Endodermal cell (in vitro differentiated cells): ENCODE measurements at regions not wholly inside any gene's neighbourhood (a gene's known extent, or its start where the extent isn't known, plus 50 kb on each side); places are given as distances from the start of the nearest gene placed in this dataset.

Experiments used
- DNase-seq: peaks from one replicate; pipeline ENCODE4 v3.0.0-alpha.2; 2017
- H3K27ac ChIP-seq: 2 replicates; pipeline ENCODE4 v1.5.1; 2013; ENCODE audit warnings: mild to moderate bottlenecking, low read depth, low read length, moderate library complexity
- H3K27me3 ChIP-seq: 2 replicates; pipeline ENCODE4 v1.6.1; 2013; ENCODE audit warnings: mild to moderate bottlenecking, low read length, moderate library complexity; ENCODE audit not compliant: insufficient read depth, control insufficient read depth, poor library complexity, severe bottlenecking
- H3K36me3 ChIP-seq: 2 replicates; pipeline ENCODE4 v1.7.0; 2013; ENCODE audit warnings: mild to moderate bottlenecking, low read length, moderate library complexity; ENCODE audit not compliant: control insufficient read depth, insufficient read depth
- H3K4me1 ChIP-seq: one replicate; pipeline ENCODE4 v1.7.0; 2013; ENCODE audit warnings: low read length; ENCODE audit not compliant: control insufficient read depth, insufficient read depth
- H3K4me3 ChIP-seq: 2 replicates; pipeline ENCODE4 v1.5.1; 2013; ENCODE audit warnings: mild to moderate bottlenecking, low read length, moderate library complexity
- H3K9ac ChIP-seq: 2 replicates; pipeline ENCODE4 v1.6.1; 2013; ENCODE audit warnings: mild to moderate bottlenecking, low read length, moderate library complexity; ENCODE audit not compliant: poor library complexity, severe bottlenecking; ENCODE audit errors: extremely low read depth
- H3K9me3 ChIP-seq: 2 replicates; pipeline ENCODE4 v1.6.1; 2013; ENCODE audit warnings: mild to moderate bottlenecking, low read length, moderate library complexity; ENCODE audit not compliant: control insufficient read depth
- H3K27ac Mint-ChIP-seq: 2 replicates; pipeline ENCODE4 v1.8.0; 2020; ENCODE audit warnings: mixed read lengths
- H3K27me3 Mint-ChIP-seq: 2 replicates; pipeline ENCODE4 v1.8.0; 2021; ENCODE audit warnings: mild to moderate bottlenecking, mixed read lengths; ENCODE audit not compliant: insufficient read depth
- H3K36me3 Mint-ChIP-seq: 2 replicates; pipeline ENCODE4 v1.8.0; 2020; ENCODE audit warnings: low read depth, mixed read lengths
- H3K4me1 Mint-ChIP-seq: 2 replicates; pipeline ENCODE4 v1.8.0; 2020; ENCODE audit warnings: mixed read lengths
- H3K4me3 Mint-ChIP-seq: 2 replicates; pipeline ENCODE4 v1.8.0; 2020; ENCODE audit warnings: mild to moderate bottlenecking, moderate library complexity, mixed read lengths
- H3K9me3 Mint-ChIP-seq: 2 replicates; pipeline ENCODE4 v1.8.0; 2020; ENCODE audit warnings: mild to moderate bottlenecking, mixed read lengths
- WGBS, 2 experiments: methylation state at CpG; one replicate each; pipeline versions ENCODE4 v1.1.5 to v1.1.7; 2013; ENCODE audit warnings: missing lambda C conversion rate in 2 of 2, mixed read lengths in 1 of 2; ENCODE audit not compliant: insufficient coverage in 1 of 2, insufficient read length in 1 of 2; 5-methylcytosine and 5-hydroxymethylcytosine counted together
- TF ChIP-seq, protein P1 (sequence below): fragments of 200-600 bp; sonication (generic); conservative IDR thresholded peaks from 2 replicates; pipeline ENCODE4 v1.5.0; 2021; ENCODE audit warnings: antibody characterized with exemption, mild to moderate bottlenecking

DNA sequence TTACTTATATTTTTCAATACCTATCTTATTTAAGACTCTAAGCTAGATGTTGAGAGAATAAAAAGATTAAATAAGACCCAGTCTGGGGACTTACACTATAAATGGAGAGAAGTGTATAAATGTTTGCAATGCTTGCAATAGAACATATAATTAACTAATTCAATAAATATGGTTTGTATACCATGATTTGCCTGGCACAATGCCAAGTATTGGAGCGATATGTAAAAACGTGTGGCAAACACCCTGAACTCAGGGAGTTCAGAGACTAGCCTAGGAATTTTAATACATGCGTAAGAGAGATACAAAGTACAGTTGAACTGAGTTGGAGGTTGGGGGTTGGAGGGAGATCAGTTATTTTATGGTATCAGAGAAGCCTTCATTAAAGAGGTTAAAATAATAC, 251.8 kb upstream of the DDX18 start:
- no peak overlapping the region for H3K4me3 Mint-ChIP-seq
- peaks cover 11% of the 10 kb centered on the region for H3K36me3 Mint-ChIP-seq
- no peaks in the 10 kb centered on the region for H3K4me1 Mint-ChIP-seq
- H3K36me3 ChIP-seq, result no peaks in the 10 kb centered on the region
- H3K9ac ChIP-seq, result no peak overlapping the region
- no peaks in the 10 kb centered on the region for H3K4me1 ChIP-seq
- no peaks in the 10 kb centered on the region for H3K27me3 ChIP-seq
- no peak for DNase-seq
- no peaks in the 10 kb centered on the region for H3K27me3 Mint-ChIP-seq
- no peak overlapping the region for H3K27ac ChIP-seq
- peaks cover 17% of the 10 kb centered on the region for H3K9me3 Mint-ChIP-seq
- no peaks in the 10 kb centered on the region for H3K9me3 ChIP-seq
- TF ChIP-seq, protein P1, sequence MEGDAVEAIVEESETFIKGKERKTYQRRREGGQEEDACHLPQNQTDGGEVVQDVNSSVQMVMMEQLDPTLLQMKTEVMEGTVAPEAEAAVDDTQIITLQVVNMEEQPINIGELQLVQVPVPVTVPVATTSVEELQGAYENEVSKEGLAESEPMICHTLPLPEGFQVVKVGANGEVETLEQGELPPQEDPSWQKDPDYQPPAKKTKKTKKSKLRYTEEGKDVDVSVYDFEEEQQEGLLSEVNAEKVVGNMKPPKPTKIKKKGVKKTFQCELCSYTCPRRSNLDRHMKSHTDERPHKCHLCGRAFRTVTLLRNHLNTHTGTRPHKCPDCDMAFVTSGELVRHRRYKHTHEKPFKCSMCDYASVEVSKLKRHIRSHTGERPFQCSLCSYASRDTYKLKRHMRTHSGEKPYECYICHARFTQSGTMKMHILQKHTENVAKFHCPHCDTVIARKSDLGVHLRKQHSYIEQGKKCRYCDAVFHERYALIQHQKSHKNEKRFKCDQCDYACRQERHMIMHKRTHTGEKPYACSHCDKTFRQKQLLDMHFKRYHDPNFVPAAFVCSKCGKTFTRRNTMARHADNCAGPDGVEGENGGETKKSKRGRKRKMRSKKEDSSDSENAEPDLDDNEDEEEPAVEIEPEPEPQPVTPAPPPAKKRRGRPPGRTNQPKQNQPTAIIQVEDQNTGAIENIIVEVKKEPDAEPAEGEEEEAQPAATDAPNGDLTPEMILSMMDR, result no peak
- H3K27ac Mint-ChIP-seq, result no peak overlapping the region
- WGBS, 2 experiments, result 90% methylated on average over 2 to 3 of the region's 3 CpGs
- no peak overlapping the region for H3K4me3 ChIP-seq

- Mint-ChIP-seq H3K27ac (no peak overlapping the region), H3K9me3 (peaks cover 57% of the 10 kb centered on the region), H3K4me3 (no peak overlapping the region), H3K4me1 (no peaks in the 10 kb centered on the region), H3K27me3 (no peaks in the 10 kb centered on the region), H3K36me3 (peaks cover 52% of the 10 kb centered on the region)
- H3K4me1 ChIP-seq, result no peaks in the 10 kb centered on the region
- peaks cover 23% of the 10 kb centered on the region for H3K9me3 ChIP-seq
- 63 to 100% methylated on average over 1 to 3 of the region's 3 CpGs for WGBS, 2 experiments
- no peak for DNase-seq
- no peaks in the 10 kb centered on the region for H3K27me3 ChIP-seq
- TF ChIP-seq, protein P1, result no peak
- H3K36me3 ChIP-seq, result no peaks in the 10 kb centered on the region
- H3K4me3 ChIP-seq, result no peak overlapping the region
- H3K9ac ChIP-seq, result no peak overlapping the region
- H3K27ac ChIP-seq, result no peak overlapping the region
These were observed 242.7 kb upstream of the DDX18 start for GRCh38 chr2:117571590-117572349.

- H3K4me1 Mint-ChIP-seq, result no peaks in the 10 kb centered on the region
These were observed 227.2 kb upstream of the DDX18 start for GRCh38 chr2:117587310-117587709.

More at GRCh38 chr2:117587310-117587709, 227.2 kb upstream of the DDX18 start:
- Histone ChIP-seq H3K4me3 (no peak overlapping the region), H3K36me3 (no peaks in the 10 kb centered on the region), H3K4me1 (no peaks in the 10 kb centered on the region), H3K9ac (no peak overlapping the region), H3K9me3 (peaks cover 12% of the 10 kb centered on the region), H3K27me3 (no peaks in the 10 kb centered on the region), H3K27ac (no peak overlapping the region)
- Mint-ChIP-seq H3K36me3 (no peaks in the 10 kb centered on the region), H3K9me3 (peaks cover 40% of the 10 kb centered on the region), H3K27ac (no peak overlapping the region), H3K4me3 (no peak overlapping the region), H3K27me3 (no peaks in the 10 kb centered on the region)
- no peak for DNase-seq
- TF ChIP-seq, protein P1, result no peak
- 82% methylated on average over 1 of the region's 4 CpGs; no CpG with 5 or more reads in 1 of the 2 experiments for WGBS, 2 experiments
